ENCODE measurements at regions not wholly inside any gene's neighbourhood (a gene's known extent, or its start where the extent isn't known, plus 50 kb on each side); places are given as distances from the start of the nearest gene placed in this dataset.

DNA sequence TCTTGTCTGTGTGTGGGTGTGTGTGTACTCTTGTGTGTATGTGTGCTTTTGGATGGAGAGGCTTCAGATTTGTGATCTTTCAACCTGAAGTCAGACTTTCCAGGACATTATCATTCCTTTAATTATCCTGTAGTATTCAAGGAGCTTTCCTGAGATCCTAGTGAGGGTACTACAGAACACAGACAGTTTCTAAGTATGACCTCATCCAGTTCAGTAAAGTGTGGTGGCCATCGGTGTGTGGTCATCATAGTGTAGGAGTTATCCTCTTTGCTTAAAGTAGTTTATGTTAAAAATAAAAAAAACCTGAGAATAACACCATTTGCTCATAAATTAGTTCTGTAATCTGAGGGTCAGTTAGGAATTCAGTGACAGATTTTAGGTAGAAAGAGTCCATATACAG lies 478.0 kb upstream of the ACTBL2 start:
- CTCF ChIA-PET, result no interaction called here
- TF ChIP-seq, protein P1, sequence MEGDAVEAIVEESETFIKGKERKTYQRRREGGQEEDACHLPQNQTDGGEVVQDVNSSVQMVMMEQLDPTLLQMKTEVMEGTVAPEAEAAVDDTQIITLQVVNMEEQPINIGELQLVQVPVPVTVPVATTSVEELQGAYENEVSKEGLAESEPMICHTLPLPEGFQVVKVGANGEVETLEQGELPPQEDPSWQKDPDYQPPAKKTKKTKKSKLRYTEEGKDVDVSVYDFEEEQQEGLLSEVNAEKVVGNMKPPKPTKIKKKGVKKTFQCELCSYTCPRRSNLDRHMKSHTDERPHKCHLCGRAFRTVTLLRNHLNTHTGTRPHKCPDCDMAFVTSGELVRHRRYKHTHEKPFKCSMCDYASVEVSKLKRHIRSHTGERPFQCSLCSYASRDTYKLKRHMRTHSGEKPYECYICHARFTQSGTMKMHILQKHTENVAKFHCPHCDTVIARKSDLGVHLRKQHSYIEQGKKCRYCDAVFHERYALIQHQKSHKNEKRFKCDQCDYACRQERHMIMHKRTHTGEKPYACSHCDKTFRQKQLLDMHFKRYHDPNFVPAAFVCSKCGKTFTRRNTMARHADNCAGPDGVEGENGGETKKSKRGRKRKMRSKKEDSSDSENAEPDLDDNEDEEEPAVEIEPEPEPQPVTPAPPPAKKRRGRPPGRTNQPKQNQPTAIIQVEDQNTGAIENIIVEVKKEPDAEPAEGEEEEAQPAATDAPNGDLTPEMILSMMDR (IDR thresholded peaks at IDR 0.05; ENCODE audit: insufficient read depth, low read length, missing control alignments), result no peak
- POLR2A ChIA-PET, result no interaction called here
- DNase-seq (ENCODE audit: low read depth, low spot score), result no peak
- no peak overlapping the region for H3K4me3 ChIP-seq (ENCODE audit: low read depth, low read length)

DNA sequence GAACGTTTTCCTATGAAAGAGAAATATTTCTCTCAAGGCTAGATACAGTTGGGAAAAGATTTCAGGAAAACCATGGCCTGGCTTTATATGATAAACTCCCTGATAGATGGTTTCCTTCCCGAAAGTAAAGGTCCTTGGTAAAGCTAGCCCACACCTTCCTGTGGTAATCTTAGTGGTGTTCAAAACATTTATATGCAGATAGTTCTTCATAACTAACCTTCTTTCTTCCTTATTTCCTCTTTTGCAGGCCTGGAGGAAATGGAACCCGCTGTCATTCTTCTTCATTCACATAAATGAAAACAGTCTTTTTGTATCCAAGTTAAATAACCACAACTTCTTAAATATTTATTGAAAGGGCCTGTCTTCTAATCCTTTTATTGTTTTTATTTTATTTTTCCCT lies 474.0 kb upstream of the ACTBL2 start:
- no peak for DNase-seq (ENCODE audit: low read depth, low spot score)
- TF ChIP-seq, protein P1 (IDR thresholded peaks at IDR 0.05; ENCODE audit: insufficient read depth, low read length, missing control alignments), result no peak
- ChIA-PET POLR2A (no interaction called here), CTCF (no interaction called here)
- no peak overlapping the region for H3K4me3 ChIP-seq (ENCODE audit: low read depth, low read length)

DNA sequence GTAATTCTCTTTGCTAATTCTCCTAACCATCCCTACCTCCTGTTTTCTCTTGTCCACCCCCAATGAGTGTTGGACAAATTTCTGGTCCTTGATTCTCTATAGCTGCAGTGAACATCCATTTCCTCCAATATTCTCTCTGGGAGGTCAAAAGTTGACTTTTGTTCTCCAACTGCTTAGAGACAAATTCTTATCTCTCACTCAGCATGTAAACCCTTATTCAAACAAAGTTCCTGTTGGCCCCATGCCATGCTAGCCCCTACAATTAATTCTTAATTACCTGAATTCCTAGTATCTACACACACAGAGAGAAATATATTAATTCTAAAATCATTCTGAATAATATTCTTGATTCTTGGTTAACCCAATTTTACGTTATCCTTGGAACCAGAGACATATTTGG lies 472.9 kb upstream of the ACTBL2 start:
- CTCF ChIA-PET, result no interaction called here
- no peak for DNase-seq (ENCODE audit: low read depth, low spot score)
- TF ChIP-seq, protein P1 (IDR thresholded peaks at IDR 0.05; ENCODE audit: insufficient read depth, low read length, missing control alignments), result no peak
- H3K4me3 ChIP-seq (ENCODE audit: low read depth, low read length), result no peak overlapping the region
- POLR2A ChIA-PET, result no interaction called here

DNA sequence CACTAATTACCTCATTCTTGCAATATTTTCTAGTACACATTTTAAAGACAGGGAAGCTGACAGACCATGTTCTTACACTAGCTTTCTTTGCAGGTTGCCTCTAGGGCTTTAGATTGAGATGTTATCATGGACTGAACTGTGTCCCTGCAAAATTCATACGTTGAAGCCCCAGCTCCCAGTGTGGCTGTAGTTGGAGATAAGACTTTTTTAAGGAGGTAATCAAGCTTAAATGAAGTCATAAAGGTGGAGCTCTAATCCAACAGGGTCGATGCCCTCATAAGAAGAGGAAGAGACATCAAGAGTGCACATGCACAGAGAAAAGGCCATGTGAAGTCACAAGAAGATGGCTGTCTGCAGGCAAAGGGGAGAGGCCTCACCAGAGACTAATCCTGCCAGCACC lies 471.2 kb upstream of the ACTBL2 start:
- no peak for DNase-seq (ENCODE audit: low read depth, low spot score)
- TF ChIP-seq, protein P1 (IDR thresholded peaks at IDR 0.05; ENCODE audit: insufficient read depth, low read length, missing control alignments), result no peak
- ChIA-PET CTCF (no interaction called here), POLR2A (no interaction called here)
- no peak overlapping the region for H3K4me3 ChIP-seq (ENCODE audit: low read depth, low read length)

DNA sequence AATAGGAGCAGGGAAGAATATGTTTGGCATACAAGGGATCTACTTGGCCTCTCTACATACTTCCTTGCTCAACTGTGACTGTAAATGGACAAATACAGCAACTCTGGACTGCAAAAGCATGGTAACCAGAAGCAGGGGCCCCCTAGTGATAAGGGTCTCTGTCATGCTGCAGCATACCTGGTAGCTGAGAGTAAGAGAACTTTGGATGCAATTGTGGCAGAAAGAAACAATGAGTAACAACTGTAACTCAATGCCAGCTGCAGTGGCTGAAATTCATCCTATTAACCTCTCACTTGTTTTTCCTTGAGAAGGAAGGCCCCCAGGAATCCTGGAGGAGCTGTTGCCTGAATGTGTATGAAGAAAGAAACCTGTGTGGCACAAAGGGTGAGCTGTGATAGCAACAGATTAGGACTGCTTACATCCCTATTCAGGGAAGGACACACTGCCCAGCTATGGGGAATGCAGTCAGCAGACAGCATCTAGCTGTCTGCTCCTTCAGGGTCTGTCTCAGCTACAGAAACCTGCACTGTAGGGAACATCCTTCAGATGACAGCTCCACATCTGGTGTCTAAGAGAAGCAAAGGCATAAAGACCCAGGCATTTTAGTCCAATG lies 468.1 kb upstream of the ACTBL2 start:
- POLR2A ChIA-PET, result no interaction called here
- CTCF ChIA-PET, result interaction anchor here (0.7 to 0.8 kb wide), 2 partner anchors 14 to 18 kb away, joined by 3 read pairs; no protein-coding TSS in a partner anchor
- no peak for DNase-seq (ENCODE audit: low read depth, low spot score)
- H3K4me3 ChIP-seq (ENCODE audit: low read depth, low read length), result no peak overlapping the region
- TF ChIP-seq, protein P1 (IDR thresholded peaks at IDR 0.05; ENCODE audit: insufficient read depth, low read length, missing control alignments), result no peak

DNA sequence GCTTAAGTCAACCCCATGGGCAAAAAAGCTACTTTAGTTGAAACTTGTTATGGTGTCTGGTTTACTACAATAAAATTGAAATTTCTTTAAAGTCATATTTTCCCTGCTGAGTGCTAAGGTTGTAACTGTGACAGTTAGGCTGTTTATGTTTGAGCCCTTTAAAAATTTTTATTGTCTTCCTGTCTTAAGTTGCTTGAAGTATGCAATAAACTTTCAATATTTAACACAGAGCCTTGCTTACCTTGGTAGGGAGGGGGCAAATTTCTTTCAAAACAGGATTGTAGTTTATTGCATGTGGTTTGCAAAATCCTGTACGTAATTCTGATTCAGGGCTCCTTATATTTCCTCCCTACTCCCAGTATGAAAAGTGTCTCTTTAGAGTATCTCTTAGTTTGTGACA lies 465.5 kb upstream of the ACTBL2 start:
- TF ChIP-seq, protein P1 (IDR thresholded peaks at IDR 0.05; ENCODE audit: insufficient read depth, low read length, missing control alignments), result no peak
- CTCF ChIA-PET, result no interaction called here
- no peak overlapping the region for H3K4me3 ChIP-seq (ENCODE audit: low read depth, low read length)
- POLR2A ChIA-PET, result no interaction called here
- DNase-seq (ENCODE audit: low read depth, low spot score), result no peak

Data from AG04449 (cell line).